ENCODE measurements at regions not wholly inside any gene's neighbourhood (a gene's known extent, or its start where the extent isn't known, plus 50 kb on each side); places are given as distances from the start of the nearest gene placed in this dataset.

DNA sequence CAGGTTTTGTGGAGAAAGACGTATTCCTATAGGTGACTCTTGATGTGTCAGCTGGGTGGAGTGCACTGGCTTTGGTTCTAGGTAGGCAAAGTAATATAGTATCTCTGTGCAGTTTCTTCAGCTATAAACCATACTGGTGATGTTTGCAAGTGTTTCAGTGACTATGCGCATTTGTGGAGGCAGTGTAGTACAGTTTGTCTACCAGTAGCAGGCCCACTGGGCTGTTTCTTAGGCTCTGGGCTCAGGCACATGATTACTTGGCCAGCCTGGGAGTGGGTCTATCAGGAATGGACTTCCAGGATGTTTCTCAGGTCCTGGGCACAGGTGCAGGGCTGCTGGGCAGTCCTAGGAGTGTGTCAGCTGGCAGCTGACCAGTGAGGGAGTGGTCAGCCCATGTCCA is 51.9 kb upstream of the INTU start:
- TF ChIP-seq, protein P1, sequence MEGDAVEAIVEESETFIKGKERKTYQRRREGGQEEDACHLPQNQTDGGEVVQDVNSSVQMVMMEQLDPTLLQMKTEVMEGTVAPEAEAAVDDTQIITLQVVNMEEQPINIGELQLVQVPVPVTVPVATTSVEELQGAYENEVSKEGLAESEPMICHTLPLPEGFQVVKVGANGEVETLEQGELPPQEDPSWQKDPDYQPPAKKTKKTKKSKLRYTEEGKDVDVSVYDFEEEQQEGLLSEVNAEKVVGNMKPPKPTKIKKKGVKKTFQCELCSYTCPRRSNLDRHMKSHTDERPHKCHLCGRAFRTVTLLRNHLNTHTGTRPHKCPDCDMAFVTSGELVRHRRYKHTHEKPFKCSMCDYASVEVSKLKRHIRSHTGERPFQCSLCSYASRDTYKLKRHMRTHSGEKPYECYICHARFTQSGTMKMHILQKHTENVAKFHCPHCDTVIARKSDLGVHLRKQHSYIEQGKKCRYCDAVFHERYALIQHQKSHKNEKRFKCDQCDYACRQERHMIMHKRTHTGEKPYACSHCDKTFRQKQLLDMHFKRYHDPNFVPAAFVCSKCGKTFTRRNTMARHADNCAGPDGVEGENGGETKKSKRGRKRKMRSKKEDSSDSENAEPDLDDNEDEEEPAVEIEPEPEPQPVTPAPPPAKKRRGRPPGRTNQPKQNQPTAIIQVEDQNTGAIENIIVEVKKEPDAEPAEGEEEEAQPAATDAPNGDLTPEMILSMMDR (IDR thresholded peaks at IDR 0.05; ENCODE audit: low read depth, low read length, poor library complexity, severe bottlenecking), result no peak
- no peak for TF ChIP-seq EZH2phosphoT487 (IDR thresholded peaks at IDR 0.05; ENCODE audit: borderline replicate concordance, low read length)
- no peaks in the 10 kb centered on the region for H3K4me1 ChIP-seq (ENCODE audit: control insufficient read depth, low read length)
- no peaks in the 10 kb centered on the region for H4K20me1 ChIP-seq (ENCODE audit: control insufficient read depth, insufficient read depth, low read depth, low read length)
- H3K79me2 ChIP-seq (ENCODE audit: control insufficient read depth, low read length), result no peaks in the 10 kb centered on the region
- H3K27ac ChIP-seq (ENCODE audit: low read depth, low read length), result no peak overlapping the region
- H3K9me2 ChIP-seq (replicated peaks; ENCODE audit: control insufficient read depth, low read length), result no peaks in the 10 kb centered on the region
- H3K27me3 ChIP-seq (ENCODE audit: control insufficient read depth, low read length), result 0 out of 2 replicates have a peak, but pooled peaks cover 7% of the 10 kb centered on the region
- H3K4me2 ChIP-seq (ENCODE audit: low read length), result no peak overlapping the region
- no peaks in the 10 kb centered on the region for H3F3A ChIP-seq (ENCODE audit: control insufficient read depth, insufficient read depth)
- H3K36me3 ChIP-seq (ENCODE audit: control insufficient read depth, low read length), result no peaks in the 10 kb centered on the region
- H3K4me3 ChIP-seq (ENCODE audit: low read length), result no peak overlapping the region
- H3K9me3 ChIP-seq (ENCODE audit: control insufficient read depth, insufficient read depth, low read length), result no peaks in the 10 kb centered on the region
